Liver (tissue), 3 donors: ENCODE measurements at regions not wholly inside any gene's neighbourhood (a gene's known extent, or its start where the extent isn't known, plus 50 kb on each side); places are given as distances from the start of the nearest gene placed in this dataset.

ENCODE experiments used
- ATF3 ChIP-seq: IDR thresholded peaks from 2 replicates; pipeline ENCODE4 v1.6.1; 2016; ENCODE audit warnings: antibody characterized with exemption
- EGR1 ChIP-seq, 2 donors: IDR thresholded peaks; 2 replicates each; pipeline ENCODE4 v1.6.1; 2016 to 2018; ENCODE audit warnings: antibody characterized with exemption in 2 of 2, low read depth in 2 of 2
- FOXA1 ChIP-seq: IDR thresholded peaks from 2 replicates; pipeline ENCODE4 v1.6.1; 2016; ENCODE audit warnings: antibody characterized with exemption
- GABPA ChIP-seq, 2 donors: IDR thresholded peaks in 1 of 2; conservative IDR thresholded peaks in 1 of 2; 2 replicates each; pipeline ENCODE4 v1.6.1; 2016; ENCODE audit warnings: antibody characterized with exemption in 2 of 2, mild to moderate bottlenecking in 1 of 2, moderate library complexity in 1 of 2
- RAD21 ChIP-seq, 2 donors: IDR thresholded peaks; 2 replicates each; pipeline ENCODE4 v1.6.1; 2016; ENCODE audit warnings: antibody characterized with exemption in 2 of 2, mild to moderate bottlenecking in 2 of 2
- TAF1 ChIP-seq: conservative IDR thresholded peaks from 2 replicates; pipeline ENCODE4 v1.6.1; 2016; ENCODE audit warnings: antibody characterized with exemption, mild to moderate bottlenecking
- YY1 ChIP-seq: IDR thresholded peaks from 2 replicates; pipeline ENCODE4 v1.6.1; 2016; ENCODE audit warnings: antibody characterized with exemption, mild to moderate bottlenecking
- TF ChIP-seq, protein P1 (sequence below): fragments of 150-350 bp; IDR thresholded peaks from 2 replicates; pipeline ENCODE4 v1.5.1; 2017; ENCODE audit warnings: improper control_type of control experiment, low read depth, low read length; ENCODE audit not compliant: missing input control
- TF ChIP-seq, protein P2 (sequence below): IDR thresholded peaks from 2 replicates; pipeline ENCODE4 v1.6.1; 2016; ENCODE audit warnings: antibody characterized with exemption, mild to moderate bottlenecking
- TF ChIP-seq, protein P3 (sequence below): IDR thresholded peaks from 2 replicates; pipeline ENCODE4 v1.6.1; 2016; ENCODE audit warnings: antibody characterized with exemption
- donor health status: healthy.
- donor health status: healthy.

- TF ChIP-seq, protein P1, sequence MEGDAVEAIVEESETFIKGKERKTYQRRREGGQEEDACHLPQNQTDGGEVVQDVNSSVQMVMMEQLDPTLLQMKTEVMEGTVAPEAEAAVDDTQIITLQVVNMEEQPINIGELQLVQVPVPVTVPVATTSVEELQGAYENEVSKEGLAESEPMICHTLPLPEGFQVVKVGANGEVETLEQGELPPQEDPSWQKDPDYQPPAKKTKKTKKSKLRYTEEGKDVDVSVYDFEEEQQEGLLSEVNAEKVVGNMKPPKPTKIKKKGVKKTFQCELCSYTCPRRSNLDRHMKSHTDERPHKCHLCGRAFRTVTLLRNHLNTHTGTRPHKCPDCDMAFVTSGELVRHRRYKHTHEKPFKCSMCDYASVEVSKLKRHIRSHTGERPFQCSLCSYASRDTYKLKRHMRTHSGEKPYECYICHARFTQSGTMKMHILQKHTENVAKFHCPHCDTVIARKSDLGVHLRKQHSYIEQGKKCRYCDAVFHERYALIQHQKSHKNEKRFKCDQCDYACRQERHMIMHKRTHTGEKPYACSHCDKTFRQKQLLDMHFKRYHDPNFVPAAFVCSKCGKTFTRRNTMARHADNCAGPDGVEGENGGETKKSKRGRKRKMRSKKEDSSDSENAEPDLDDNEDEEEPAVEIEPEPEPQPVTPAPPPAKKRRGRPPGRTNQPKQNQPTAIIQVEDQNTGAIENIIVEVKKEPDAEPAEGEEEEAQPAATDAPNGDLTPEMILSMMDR, result no peak
- TF ChIP-seq RAD21 (IDR thresholded peaks at IDR 0.05) (no peak), ATF3 (no peak), FOXA1 (no peak), EGR1 (IDR thresholded peaks at IDR 0.05; ENCODE audit: low read depth in 2 of 2) (no peak), YY1 (no peak), GABPA (IDR thresholded peaks at IDR 0.05 in 1 of 2, conservative IDR thresholded peaks at IDR 0.05 in 1 of 2) (no peak), TAF1 (no peak)
- TF ChIP-seq, protein P2, sequence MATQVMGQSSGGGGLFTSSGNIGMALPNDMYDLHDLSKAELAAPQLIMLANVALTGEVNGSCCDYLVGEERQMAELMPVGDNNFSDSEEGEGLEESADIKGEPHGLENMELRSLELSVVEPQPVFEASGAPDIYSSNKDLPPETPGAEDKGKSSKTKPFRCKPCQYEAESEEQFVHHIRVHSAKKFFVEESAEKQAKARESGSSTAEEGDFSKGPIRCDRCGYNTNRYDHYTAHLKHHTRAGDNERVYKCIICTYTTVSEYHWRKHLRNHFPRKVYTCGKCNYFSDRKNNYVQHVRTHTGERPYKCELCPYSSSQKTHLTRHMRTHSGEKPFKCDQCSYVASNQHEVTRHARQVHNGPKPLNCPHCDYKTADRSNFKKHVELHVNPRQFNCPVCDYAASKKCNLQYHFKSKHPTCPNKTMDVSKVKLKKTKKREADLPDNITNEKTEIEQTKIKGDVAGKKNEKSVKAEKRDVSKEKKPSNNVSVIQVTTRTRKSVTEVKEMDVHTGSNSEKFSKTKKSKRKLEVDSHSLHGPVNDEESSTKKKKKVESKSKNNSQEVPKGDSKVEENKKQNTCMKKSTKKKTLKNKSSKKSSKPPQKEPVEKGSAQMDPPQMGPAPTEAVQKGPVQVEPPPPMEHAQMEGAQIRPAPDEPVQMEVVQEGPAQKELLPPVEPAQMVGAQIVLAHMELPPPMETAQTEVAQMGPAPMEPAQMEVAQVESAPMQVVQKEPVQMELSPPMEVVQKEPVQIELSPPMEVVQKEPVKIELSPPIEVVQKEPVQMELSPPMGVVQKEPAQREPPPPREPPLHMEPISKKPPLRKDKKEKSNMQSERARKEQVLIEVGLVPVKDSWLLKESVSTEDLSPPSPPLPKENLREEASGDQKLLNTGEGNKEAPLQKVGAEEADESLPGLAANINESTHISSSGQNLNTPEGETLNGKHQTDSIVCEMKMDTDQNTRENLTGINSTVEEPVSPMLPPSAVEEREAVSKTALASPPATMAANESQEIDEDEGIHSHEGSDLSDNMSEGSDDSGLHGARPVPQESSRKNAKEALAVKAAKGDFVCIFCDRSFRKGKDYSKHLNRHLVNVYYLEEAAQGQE, result no peak
- TF ChIP-seq, protein P3, sequence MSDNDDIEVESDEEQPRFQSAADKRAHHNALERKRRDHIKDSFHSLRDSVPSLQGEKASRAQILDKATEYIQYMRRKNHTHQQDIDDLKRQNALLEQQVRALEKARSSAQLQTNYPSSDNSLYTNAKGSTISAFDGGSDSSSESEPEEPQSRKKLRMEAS, result no peak
Observed at GRCh38 chr18:65279668-65280305, 471.0 kb upstream of the CDH7 start.
